ENCODE measurements at regions not wholly inside any gene's neighbourhood (a gene's known extent, or its start where the extent isn't known, plus 50 kb on each side); places are given as distances from the start of the nearest gene placed in this dataset.

DNA sequence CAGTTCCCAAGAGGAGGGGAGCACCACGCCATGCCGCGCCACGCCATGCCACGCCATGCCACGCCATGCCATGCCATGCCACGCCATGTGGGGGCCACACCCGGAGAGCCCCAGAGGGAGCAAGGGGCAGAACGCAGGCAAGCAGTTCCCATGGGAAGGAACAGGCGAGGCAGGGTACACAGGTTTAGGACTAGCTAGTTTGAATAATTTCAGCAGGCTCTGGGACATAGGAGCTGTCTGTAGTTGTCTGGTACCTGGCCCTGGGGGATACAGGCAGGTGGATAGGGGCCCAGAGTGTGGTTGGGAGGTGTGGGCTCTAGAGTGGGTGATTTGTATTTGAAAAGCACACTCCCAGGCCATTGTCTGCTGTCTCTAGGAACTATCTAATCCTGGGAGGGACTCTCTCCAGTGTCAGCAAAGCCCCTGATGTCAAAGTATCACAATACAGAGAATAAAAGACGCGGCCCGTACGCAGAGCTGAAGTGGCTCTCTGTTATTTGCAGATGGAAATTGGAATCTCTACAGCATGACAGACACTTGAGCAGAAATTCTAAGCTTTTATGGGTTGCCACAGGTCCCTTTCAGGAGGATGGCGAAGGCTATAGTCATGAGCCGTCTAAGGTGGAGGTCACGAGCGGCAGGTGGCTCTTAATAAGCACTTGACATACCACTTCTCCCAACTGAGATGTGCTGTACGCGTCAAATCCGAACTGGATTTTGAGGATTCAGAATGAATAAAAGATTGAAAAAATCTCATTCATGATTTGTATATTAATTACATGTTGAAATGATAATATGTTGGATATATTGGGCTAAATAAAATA is 220.8 kb upstream of the TNRC6C start:
- FAIRE-seq = no peak

DNA sequence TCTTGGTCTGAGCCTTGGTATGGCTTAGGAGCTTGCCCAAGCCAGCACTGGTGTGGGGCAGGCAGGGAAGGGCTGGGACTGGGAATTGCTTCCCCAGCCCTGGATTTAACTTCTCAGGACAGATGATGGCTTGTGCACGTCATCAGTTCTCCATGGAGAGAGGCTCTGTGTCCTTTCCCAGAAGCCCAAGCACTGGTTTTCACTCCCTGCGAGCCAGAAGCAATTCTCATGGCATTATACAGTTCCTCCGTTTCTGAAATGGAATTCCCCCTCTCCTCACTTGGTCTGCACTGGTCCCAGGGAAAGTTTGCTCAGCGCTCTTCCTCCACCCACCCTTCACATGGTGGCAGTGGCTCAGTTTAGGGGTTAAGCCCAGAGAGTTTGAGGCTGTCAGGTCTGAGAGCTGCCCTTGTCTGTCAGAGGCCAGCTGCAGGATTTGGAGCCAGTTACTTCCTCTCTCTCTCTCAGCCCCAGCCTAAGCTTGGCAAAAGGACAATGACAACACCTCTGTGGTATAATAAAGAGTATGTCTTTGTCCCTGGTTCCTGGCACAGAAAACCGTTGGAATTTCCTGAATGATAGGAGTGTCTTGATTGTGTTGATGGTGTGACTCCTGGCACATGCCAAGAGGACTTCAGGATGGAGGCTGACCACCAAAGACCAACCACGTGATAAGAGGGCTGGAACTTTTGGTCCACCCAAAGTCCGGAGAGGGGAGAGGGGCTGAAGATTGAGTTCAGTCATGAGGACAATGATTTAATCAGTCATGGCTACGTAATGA is 219.6 kb upstream of the TNRC6C start:
- FAIRE-seq = no peak

DNA sequence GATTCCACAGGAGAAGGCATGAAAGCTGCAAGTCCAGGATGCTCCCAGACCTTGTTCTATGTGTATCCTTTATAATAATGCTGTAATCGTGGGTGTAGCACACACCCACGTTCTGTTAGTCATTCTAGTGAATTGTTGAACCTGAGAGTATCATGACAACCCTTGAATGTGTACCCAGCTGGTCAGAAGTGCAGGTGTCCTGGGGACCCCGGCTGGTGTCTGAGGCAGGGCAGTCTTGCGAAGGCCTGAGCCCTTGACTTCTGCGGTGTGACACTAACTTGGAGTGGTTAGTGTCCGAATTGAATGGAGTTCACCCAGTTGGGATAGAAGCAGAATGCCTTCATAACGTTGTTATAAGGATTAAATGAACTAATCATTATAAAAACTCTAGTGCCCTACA is 218.0 kb upstream of the TNRC6C start:
- FAIRE-seq = no peak

DNA sequence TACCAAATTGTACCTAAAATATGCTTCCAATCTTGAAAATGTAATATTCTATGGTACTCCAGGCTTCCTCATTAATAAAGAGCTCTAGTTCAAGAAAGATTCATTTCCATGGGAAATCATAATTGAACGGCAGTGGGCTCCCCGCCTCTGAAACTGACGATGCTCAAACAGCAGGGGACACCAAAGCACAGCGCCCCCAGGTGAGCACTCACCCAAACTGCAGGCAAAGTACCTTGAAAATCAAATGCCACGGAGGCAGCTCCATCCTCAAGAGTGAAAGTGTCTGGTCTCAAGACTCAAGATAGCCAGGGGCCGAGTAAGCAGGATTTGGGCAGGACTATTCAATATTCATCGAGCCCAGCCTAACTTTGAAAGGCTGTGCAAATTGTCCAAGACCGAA is 217.4 kb upstream of the TNRC6C start:
- FAIRE-seq = no peak

DNA sequence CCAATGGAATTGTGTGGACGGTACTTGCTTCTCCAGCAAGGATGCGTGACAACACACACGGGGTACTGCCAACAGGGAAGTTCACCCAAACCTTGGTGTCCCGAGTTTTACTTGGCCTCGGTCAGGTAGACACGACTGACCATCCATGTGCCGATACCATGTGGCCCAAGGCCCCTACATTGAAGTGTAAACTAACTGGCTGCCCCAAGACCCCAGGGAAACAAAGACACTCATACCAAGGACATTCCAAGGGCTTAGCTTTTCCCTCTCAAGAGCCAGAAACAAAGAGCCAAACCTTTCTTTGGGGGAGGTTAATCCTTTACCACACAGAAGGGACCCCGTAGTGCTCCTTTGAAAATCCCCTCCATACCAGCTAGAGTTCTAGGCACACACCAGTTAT is 215.9 kb upstream of the TNRC6C start:
- FAIRE-seq = no peak

DNA sequence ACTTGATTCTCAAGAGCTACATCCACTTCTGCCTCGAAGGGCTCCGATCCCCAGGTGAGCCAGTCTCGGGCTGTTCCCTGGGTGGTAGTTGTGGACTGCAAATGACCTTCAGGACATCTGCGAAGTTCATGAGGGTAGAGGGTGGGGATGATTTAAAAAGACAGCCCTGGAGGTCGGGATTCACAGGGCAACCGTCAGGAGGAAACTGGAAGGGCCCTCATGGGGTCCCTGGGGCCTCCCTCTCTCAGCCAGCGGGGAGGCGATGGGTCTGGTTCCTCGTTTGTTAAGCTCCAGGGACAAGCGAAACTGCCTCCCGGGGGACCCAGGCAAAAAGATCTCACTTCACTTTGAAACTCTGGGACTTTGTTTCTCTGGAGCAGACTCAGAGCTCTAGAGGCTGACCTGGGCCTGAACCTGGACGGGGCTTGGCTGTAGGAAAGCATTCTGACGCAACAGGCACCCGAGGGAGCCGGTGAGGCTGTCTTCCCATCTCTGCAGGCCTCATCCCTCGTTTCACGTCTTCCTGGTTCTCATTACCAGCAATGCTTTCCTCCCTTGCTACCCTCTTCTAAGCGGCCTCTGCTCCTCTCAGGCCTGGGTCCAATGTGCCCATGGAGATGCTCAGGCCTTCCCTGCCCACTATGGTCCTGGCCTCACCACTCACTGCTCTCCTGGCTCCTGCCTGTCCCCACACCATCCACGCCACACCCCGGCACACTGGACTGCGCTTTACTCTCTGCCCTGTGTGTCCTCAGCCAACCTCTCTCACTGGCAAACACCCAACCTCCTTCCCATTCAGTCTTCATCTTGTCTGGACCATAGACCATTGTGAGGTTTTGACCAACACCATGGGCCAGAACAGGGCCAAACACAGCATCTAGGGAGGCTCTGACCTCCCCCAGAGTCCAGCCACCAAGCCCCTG is 214.2 kb upstream of the TNRC6C start:
- FAIRE-seq = no peak

DNA sequence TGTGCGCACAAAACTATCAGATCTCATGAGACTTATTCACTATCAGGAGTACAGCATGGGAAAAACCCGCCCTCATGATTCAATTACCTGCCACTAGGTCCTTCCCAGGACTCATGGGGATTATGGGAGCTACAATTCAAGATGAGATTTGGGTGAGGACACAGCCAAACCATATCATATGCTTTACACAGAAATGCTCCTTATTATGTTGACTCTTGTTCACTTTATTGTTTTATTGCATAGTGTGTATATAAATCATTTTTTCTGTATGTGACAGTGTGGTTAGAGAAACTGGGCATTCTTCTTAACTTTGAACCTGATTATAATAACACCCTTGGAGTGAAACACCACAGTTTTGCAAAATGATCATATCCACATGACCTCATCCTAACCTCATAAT is 212.8 kb upstream of the TNRC6C start:
- no peak for FAIRE-seq

DNA sequence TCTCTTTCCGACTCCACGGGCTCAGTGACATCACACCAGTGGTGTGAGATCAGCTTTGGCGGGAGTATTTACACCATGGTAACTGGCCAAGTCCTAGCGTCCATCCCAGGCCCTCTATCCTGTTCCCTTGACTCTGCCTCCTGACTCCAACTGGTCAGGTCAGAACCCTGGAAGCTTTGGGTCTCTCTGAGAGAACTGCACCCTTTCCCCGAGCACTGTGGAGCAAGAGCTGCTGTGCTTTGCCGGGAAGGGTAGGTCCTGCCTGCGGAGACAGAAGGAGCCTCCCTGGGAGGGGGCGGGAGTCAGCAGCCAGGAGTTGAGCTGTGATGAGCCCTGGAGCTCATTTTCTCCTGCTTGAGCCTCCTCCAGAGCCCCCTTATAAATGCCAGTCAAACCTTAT is 212.1 kb upstream of the TNRC6C start:
- FAIRE-seq = no peak

DNA sequence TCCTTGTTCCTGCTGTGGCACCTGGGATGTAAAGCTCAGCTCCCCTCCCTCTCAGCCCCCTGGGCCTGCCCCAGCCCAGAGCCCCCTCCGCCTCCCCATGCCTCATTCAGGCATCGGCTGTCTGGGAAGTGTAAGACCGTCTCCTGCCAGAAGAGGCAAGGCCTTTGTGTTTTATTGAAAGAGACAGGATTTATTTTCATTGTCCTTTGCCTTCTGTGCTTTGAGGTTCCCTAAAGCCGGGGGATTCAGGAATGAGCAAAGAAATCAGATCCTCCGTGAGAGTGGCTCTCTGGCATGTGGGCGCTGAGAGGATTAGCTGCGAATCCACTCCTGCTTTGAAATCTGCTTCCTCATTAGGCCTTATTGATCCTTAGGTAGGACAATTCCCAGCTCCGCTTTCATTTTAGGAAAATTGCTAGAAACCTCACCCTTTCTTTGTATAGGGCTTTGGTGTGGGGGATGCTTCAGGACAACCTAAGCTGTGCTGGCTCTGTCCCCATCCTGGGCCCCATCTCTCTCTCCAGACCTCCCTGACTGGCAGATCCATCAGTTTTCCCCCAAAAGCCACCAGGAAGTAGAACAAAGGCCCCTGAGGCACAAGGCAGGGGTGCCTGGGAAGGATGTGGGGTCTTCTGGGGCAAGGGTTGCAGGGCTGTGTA is 211.5 kb upstream of the TNRC6C start:
- FAIRE-seq = no peak

DNA sequence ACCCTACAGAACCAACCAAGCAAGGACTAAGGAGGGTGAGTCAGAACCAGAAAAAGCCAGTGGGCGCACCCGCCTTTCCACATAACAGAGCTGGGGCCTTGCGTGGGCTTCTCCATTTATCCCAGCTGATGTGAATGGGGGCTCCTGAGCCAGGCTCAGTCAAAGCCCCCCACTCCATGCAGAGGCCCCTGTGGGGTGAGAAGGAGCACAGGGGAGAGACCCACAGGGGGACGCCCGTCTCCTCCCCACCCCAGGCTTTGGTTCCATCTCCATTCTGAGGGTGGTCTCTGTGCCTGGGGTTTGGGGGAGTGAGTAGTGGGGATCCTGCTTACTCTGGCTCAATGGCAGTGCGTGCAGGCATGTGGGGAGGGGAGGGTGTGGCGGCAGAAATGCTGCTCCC is 210.1 kb upstream of the TNRC6C start:
- no peak for FAIRE-seq

DNA sequence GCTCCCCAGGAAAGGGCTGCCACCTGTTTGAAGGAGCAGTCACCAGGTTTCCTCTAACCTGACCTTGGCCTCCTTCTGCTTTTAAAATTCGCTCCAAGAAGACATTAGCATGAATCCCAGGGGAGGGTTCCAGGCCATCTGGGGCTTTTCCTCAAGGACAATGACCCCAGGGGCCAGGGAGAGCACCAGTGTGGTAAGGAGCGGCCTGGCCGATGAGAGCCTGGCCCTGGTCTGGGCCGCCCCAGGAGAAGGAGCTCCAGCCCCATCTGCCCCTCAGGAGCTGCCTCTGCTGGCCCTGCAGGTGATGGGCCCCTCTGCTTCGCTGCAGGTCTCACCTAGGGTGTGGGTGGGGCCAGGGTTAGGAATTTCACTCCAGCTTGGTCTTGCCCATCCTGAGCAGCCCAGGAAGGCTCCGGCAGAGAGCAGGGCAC is 209.2 kb upstream of the TNRC6C start:
- FAIRE-seq = no peak

DNA sequence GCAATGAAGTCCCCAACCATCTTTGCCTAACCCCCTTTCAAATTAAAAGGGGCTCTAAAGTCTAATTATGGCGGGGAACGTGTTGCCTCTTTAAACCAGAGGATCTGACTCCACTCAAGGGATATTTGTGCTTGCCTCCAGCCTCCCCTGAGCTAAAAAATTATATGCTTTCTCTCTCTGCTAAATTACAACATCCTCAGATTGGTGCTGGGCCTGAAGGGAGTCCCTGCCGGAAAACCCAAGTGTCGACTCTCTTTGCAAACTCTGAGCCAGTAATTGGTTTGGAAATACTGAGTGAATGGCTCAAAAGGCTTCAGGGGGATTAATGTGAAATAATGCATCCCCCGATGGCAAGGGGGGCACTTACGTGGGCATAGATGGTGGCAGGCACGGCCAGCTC is 208.5 kb upstream of the TNRC6C start:
- no peak for FAIRE-seq

DNA sequence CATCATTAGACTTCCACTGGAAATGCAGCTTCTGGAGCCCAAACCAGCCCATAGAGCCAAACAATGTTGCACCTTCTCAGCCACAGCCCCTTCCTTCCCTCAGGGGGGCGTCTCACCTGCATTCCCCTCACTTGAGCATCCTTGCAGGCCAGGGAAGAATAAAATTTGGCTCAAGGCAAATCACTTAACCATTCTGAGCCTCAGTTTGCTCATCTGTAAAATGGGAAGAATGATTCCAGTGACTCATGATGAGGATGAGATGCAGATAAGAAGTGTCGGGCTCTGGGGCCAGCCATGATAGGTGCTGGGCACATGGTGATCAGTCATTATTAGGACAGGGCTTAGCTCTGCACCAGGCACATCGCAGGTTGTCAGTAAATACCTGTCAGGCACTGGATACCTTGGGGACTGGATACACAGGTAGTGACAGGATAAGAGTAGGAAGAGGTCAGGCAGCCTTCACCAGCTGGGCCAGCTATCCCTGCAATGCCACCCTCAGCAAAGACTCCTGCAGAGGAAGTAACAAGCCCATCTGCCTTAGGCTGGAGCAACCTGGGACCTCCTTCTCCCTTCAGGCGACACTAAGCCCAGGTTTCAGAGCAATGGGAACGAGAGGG is 208.0 kb upstream of the TNRC6C start:
- FAIRE-seq = no peak

DNA sequence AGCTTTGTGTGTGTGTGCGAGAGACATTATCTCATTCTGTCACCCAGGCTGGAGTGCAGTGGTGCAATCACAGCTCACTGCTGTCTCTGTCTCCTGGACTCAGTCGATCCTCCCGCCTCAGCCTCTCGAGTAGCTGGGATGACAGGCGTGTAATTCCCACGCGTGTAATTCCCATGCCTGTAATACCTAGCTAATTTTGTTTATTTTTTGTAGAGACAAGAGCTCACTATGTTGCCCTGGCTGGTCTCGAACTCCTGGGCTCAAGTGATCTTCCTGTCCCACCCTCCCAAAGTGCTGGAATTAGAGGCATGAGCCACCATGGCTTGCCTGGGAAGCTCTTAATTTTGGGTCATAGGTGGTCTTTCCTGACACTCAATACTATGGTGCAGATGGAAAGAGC is 205.3 kb upstream of the TNRC6C start:
- no peak for FAIRE-seq

DNA sequence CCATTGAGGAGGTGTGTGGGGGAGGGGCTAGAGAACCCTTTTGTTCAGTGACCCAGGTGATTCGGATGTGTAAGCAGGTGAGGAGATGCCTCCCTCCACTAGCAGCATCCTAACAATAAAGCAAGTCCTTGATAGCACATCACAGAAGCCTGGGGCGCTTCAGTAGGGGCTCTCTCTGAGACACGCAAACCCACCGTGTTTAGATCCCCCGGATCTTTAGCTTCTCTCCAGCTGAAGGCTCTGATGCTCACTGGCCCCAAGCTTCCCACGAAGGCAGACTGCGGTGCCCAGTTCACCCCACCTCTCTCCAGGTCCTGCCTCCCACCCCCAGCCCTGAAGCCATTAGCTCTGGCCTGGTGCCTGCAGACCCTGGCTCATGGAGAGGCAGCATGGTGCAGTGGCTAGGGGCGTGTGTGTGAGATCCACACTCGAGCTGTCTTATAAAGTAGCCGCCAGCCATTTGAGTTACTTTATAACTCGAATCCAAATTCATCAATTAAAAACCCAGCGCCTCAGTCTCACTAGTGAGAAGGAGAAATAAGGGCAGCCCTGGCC is 204.7 kb upstream of the TNRC6C start:
- FAIRE-seq = no peak

DNA sequence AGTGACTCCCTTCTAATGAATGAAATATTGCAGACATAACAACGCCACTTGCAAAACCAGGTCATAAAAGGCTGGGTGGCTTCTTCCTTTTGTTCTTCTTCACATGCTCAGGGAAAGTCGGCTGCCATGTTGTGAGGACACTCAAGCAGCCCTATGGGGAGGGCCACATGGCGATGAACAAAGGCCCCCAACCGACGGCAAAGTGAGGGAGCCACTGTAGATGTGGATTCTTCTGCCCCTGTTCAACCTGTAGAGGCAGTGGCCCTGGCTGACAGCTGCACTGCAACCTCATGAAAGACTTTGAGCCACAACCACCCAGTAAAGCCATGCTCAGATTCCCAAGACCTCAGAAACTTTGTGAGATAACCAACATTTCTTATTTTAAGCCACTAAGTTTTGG is 203.5 kb upstream of the TNRC6C start:
- FAIRE-seq = no peak

DNA sequence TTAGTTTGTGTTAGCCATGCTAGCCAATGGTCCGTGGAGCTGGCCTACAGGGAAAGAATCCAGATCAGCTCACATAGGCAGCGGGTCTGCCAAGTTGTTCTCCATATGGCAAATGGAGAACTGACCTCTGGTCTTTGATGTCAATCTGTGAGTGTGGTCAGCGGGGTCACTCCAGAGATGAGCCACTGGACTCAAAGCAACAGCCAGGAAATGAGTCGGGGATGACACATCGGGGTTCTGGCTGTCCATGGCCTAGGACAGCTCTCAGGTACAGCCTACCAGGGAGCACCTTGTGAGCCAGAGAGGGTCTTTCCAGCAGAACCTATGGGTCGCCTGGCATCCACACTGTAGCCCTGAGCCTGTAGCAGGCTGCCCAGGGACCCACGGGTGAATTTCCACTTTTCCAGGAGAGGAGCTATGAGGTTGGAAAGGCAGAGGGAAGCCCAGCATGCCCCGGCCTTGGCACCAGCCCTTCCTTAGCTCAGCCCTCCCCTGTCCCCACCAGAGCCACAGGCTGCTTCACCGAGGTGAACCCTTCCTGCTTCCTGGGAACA is 203.0 kb upstream of the TNRC6C start:
- no peak for FAIRE-seq

DNA sequence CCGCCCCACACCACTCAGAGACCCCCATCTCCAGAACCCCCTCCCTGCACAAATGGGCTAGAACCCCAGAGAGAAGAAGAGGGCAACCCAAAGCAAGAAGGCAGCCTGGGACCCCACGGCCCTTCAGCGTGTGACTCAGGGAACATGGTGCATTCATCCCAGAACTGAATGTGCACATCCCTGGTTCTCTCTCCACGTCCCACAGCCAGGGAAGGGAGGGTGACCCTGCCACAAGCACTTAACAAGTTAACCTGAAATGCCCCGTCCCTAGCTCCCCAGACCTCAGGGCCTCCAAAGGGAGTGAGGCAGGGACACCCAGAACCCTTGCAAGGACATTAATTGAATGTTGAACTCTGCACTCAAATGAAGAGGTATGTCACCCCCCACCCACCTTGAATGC is 202.5 kb upstream of the TNRC6C start:
- no peak for FAIRE-seq

DNA sequence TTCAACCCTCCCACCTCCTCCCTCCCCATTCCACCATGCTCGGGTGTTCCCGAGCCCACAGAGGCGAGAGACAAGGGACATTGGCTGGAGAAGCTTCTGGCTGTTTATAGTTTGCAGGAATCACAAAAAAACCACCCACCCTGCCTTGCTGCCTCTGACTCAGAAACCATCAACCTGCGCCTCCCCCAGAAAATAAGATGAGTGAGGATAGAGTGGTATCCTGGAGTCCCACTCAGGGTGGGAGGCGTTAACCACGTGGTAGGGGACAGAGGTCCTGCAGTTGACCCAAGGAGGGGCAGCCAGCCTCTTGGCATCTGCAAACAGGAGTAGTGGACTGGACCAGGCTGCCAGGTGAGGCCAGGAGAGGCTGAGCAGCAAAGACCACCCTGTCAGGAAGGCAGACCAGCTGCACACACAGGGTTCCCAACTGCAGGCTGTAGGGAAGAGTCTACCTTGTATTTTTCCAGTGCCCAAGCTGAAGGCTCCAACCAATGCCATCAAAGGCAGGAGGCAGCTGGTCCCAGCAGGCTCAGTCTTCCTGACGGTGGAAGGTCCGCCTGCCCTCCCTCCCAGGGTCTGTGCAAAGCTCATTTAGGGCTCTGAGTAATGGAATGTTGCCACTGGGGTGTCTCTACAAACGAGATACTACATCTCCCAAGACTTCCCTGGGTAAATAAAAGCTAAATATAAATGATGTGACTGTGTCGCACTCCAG is 201.5 kb upstream of the TNRC6C start:
- FAIRE-seq = no peak

DNA sequence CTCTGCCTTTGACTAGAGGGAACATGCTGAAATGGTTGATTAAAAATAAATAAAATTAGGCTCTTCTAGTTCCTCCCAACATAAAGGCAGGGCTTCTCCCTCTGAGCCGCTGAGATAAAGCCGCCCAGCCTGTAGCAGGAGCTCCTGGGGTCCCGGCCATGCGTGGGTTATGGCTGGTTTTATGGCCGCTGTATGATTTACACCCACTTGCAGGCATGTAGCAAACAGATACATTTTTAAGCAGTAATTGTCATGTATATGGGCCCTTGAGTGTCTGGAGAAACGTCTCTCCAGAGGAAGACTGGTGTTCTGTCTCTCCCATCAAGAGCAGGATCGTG is 201.0 kb upstream of the TNRC6C start:
- FAIRE-seq = no peak

DNA sequence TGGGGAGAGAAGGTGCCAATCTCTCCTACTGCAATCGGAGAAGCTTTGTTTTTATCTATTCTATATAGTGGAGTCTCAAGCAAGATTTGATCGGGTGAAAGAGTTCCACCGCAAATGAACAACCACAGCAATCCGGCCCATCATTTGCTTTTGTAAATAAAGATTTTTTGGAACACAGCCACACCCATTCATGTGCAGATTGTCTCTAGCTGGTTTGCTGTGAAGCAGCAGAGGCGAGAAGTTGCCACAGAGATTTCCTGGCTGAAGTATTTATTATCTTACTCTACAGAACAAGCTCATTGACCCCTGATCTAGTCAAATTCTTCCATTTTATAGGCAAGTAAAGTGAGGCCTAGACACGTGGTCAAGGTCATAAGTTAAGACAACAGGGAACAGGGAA is 195.5 kb upstream of the TNRC6C start:
- no peak for FAIRE-seq

All from islet of Langerhans (tissue), 1 donor.